H9 (cell line): ENCODE measurements at regions not wholly inside any gene's neighbourhood (a gene's known extent, or its start where the extent isn't known, plus 50 kb on each side); places are given as distances from the start of the nearest gene placed in this dataset.

Source experiments
- DNase-seq: peaks from one replicate; pipeline ENCODE4 v3.0.0-alpha.2; 2017
- H2AFZ ChIP-seq: one replicate; pipeline ENCODE4 v1.6.1; 2013; ENCODE audit warnings: mild to moderate bottlenecking, low read length, control low read depth, moderate library complexity
- H2AK5ac ChIP-seq: 2 replicates; pipeline ENCODE4 v1.6.1; 2013; ENCODE audit warnings: low read length, control low read depth, mixed read lengths; ENCODE audit not compliant: insufficient read length
- H2BK120ac ChIP-seq: one replicate; pipeline ENCODE4 v1.6.1; 2013; ENCODE audit warnings: low read depth, mild to moderate bottlenecking, low read length, control low read depth, inconsistent platforms; ENCODE audit not compliant: poor library complexity, severe bottlenecking
- H2BK12ac ChIP-seq: 2 replicates; pipeline ENCODE4 v1.6.1; 2013; ENCODE audit warnings: low read length, control low read depth, mixed read lengths, low read depth; ENCODE audit not compliant: insufficient read length
- H2BK15ac ChIP-seq: 2 replicates; pipeline ENCODE4 v1.6.1; 2013; ENCODE audit warnings: low read depth, low read length, control low read depth
- H2BK20ac ChIP-seq: one replicate; pipeline ENCODE4 v1.6.1; 2013; ENCODE audit warnings: low read depth, mild to moderate bottlenecking, low read length, control low read depth, inconsistent platforms; ENCODE audit not compliant: poor library complexity, severe bottlenecking
- H2BK5ac ChIP-seq: 2 replicates; pipeline ENCODE4 v1.6.1; 2013; ENCODE audit warnings: low read length, control low read depth, mixed read lengths; ENCODE audit not compliant: insufficient read length
- H3K14ac ChIP-seq: 2 replicates; pipeline ENCODE4 v1.6.1; 2013; ENCODE audit warnings: low read length, control low read depth; ENCODE audit not compliant: insufficient read depth
- H3K18ac ChIP-seq: 2 replicates; pipeline ENCODE4 v1.6.1; 2013; ENCODE audit warnings: low read depth, mild to moderate bottlenecking, mixed read lengths, low read length, control low read depth; ENCODE audit not compliant: insufficient read length
- H3K23ac ChIP-seq: 2 replicates; pipeline ENCODE4 v1.6.1; 2013; ENCODE audit warnings: low read length, control low read depth, mixed read lengths, low read depth; ENCODE audit not compliant: insufficient read length
- H3K23me2 ChIP-seq: 2 replicates; pipeline ENCODE4 v1.6.1; 2013; ENCODE audit warnings: low read depth, mild to moderate bottlenecking, mixed read lengths, low read length, control low read depth; ENCODE audit not compliant: insufficient read length, poor library complexity, severe bottlenecking
- H3K27ac ChIP-seq: 2 replicates; pipeline ENCODE4 v1.5.1; 2013; ENCODE audit warnings: low read length, control low read depth, mixed read lengths, low read depth; ENCODE audit not compliant: insufficient read length
- H3K27me3 ChIP-seq: 2 replicates; pipeline ENCODE4 v1.6.1; 2013; ENCODE audit warnings: low read length, control low read depth, inconsistent platforms; ENCODE audit not compliant: insufficient read depth
- H3K4ac ChIP-seq: 2 replicates; pipeline ENCODE4 v1.6.1; 2013; ENCODE audit warnings: low read depth, mild to moderate bottlenecking, control low read depth, inconsistent platforms, low read length, moderate library complexity
- H3K4me1 ChIP-seq: 2 replicates; pipeline ENCODE4 v1.6.1; 2013; ENCODE audit warnings: low read length, control low read depth, inconsistent platforms; ENCODE audit not compliant: insufficient read depth
- H3K4me2 ChIP-seq: 2 replicates; pipeline ENCODE4 v1.6.1; 2013; ENCODE audit warnings: low read length, control low read depth, mixed read lengths; ENCODE audit not compliant: insufficient read length, insufficient read depth
- H3K56ac ChIP-seq: 2 replicates; pipeline ENCODE4 v1.6.1; 2013; ENCODE audit warnings: low read depth, mild to moderate bottlenecking, mixed read lengths, low read length, control low read depth; ENCODE audit not compliant: insufficient read length
- H3K79me1 ChIP-seq: 2 replicates; pipeline ENCODE4 v1.6.1; 2013; ENCODE audit warnings: low read depth, mild to moderate bottlenecking, moderate library complexity, low read length, control low read depth, inconsistent platforms; ENCODE audit not compliant: insufficient read depth, poor library complexity, severe bottlenecking
- H3K79me2 ChIP-seq: 2 replicates; pipeline ENCODE4 v1.6.1; 2013; ENCODE audit warnings: low read length, control low read depth, inconsistent platforms; ENCODE audit not compliant: insufficient read depth
- H3K9ac ChIP-seq: 2 replicates; pipeline ENCODE4 v1.6.1; 2013; ENCODE audit warnings: low read length, control low read depth, mixed read lengths; ENCODE audit not compliant: insufficient read length; ENCODE audit errors: extremely low read depth
- H3K9me3 ChIP-seq: one replicate; pipeline ENCODE4 v1.6.1; 2013; ENCODE audit warnings: low read depth, low read length, inconsistent platforms; ENCODE audit not compliant: control insufficient read depth
- H3T11ph ChIP-seq: one replicate; pipeline ENCODE4 v1.6.1; 2013; ENCODE audit warnings: mild to moderate bottlenecking, low read length, control low read depth, inconsistent platforms
- H4K20me1 ChIP-seq: one replicate; pipeline ENCODE4 v1.6.1; 2013; ENCODE audit not compliant: control insufficient read depth, insufficient read length, insufficient read depth
- H4K5ac ChIP-seq: 2 replicates; pipeline ENCODE4 v1.6.1; 2013; ENCODE audit warnings: low read depth, mild to moderate bottlenecking, mixed read lengths, low read length, control low read depth; ENCODE audit not compliant: insufficient read length
- H4K8ac ChIP-seq: replicated peaks from 2 replicates; pipeline ENCODE4 v1.6.1; 2013; ENCODE audit warnings: low read length, control low read depth, mixed read lengths, low read depth; ENCODE audit not compliant: insufficient read length
- H4K91ac ChIP-seq: 2 replicates; pipeline ENCODE4 v1.6.1; 2013; ENCODE audit warnings: low read depth, mild to moderate bottlenecking, moderate library complexity, mixed read lengths, low read length, control low read depth; ENCODE audit not compliant: insufficient read length
- H3K27ac Mint-ChIP-seq, 3 experiments: 2 replicates in 2 of 3; 3 replicates in 1 of 3; pipeline ENCODE4 v1.8.0; 2020 to 2021; ENCODE audit warnings: mixed read lengths in 3 of 3, mild to moderate bottlenecking in 1 of 3, moderate library complexity in 1 of 3
- H3K27me3 Mint-ChIP-seq: 2 replicates; pipeline ENCODE4 v1.8.0; 2021; ENCODE audit warnings: low read depth, mild to moderate bottlenecking, moderate library complexity, mixed read lengths
- H3K36me3 Mint-ChIP-seq, 3 experiments: 2 replicates in 2 of 3; 3 replicates in 1 of 3; pipeline ENCODE4 v1.8.0; 2020 to 2021; ENCODE audit warnings: low read depth in 3 of 3, mixed read lengths in 3 of 3; ENCODE audit not compliant: insufficient read depth in 1 of 3
- H3K4me1 Mint-ChIP-seq, 2 experiments: 2 replicates each; pipeline ENCODE4 v1.8.0; 2020; ENCODE audit warnings: mixed read lengths in 2 of 2
- H3K4me3 Mint-ChIP-seq, 2 experiments: 2 replicates in 1 of 2; 3 replicates in 1 of 2; pipeline ENCODE4 v1.8.0; 2020 to 2021; ENCODE audit warnings: mild to moderate bottlenecking in 2 of 2, mixed read lengths in 2 of 2, moderate library complexity in 1 of 2
- H3K9me3 Mint-ChIP-seq, 2 experiments: 2 replicates in 1 of 2; 3 replicates in 1 of 2; pipeline ENCODE4 v1.8.0; 2020; ENCODE audit warnings: mild to moderate bottlenecking in 2 of 2, mixed read lengths in 2 of 2, moderate library complexity in 1 of 2
- WGBS: extraction: QIAGEN DNeasy Blood & Tissue Kit; methylation state at CpG from one replicate; pipeline ENCODE4 v1.1.7; 2013; ENCODE audit warnings: missing lambda C conversion rate, low lambda C conversion rate, mixed read lengths; ENCODE audit not compliant: insufficient read length; ENCODE audit errors: extremely low coverage; 5-methylcytosine and 5-hydroxymethylcytosine counted together
- TF ChIP-seq, protein P1 (sequence below): fragments of 200-600 bp; sonication (generic); conservative IDR thresholded peaks from 3 replicates; pipeline ENCODE4 v1.8.0; 2021; ENCODE audit warnings: antibody characterized with exemption, mild to moderate bottlenecking

DNA sequence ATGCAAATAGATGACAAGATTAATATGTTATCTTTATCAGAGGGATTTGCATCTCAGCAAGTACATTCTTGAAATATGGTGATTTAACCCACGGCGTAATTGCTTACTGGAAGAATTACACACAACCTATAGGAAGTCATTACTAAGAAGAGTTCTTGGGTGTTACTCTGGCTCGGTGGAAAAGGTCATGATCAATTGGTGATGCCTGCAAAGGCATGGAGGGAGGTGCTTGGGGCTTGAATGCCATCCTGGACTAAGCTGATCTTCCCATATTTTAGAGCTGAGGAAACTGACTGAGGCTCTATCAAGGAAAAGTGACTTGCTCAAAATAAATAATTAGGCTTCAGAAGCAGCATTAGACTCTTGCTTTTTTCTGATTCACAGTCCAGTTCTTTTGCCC, 137.5 kb upstream of the JUN start:
- no peaks in the 10 kb centered on the region for H3K4me1 Mint-ChIP-seq
- Histone ChIP-seq H3K9me3 (no peaks in the 10 kb centered on the region), H4K20me1 (no peaks in the 10 kb centered on the region), H4K5ac (no peak overlapping the region), H4K8ac (no peak overlapping the region), H3K79me1 (no peaks in the 10 kb centered on the region), H2AK5ac (no peak overlapping the region), H2BK120ac (no peak overlapping the region), H3K4me2 (no peak overlapping the region), H3K27me3 (no peaks in the 10 kb centered on the region), H3K4me1 (no peaks in the 10 kb centered on the region), H3K18ac (no peak overlapping the region), H2AFZ (no peak overlapping the region), H2BK20ac (no peak overlapping the region), H3K79me2 (no peaks in the 10 kb centered on the region), H3K56ac (no peak overlapping the region), H2BK5ac (no peak overlapping the region), H3K4ac (no peak overlapping the region), H3K9ac (no peak overlapping the region), H2BK15ac (no peak overlapping the region), H2BK12ac (no peak overlapping the region), H3K23ac (no peak overlapping the region), H3K23me2 (no peaks in the 10 kb centered on the region), H3T11ph (no peak overlapping the region), H4K91ac (no peak overlapping the region), H3K27ac (no peak overlapping the region), H3K14ac (no peak overlapping the region)
- peaks cover 2% of the 10 kb centered on the region for H3K27me3 Mint-ChIP-seq
- no CpG with 5 or more reads among the region's 3 CpGs for WGBS
- peaks cover 0 to 4% (median 2%) of the 10 kb centered on the region in 3 experiments; a peak in 2 of 7 replicates for H3K36me3 Mint-ChIP-seq
- no peak overlapping the region for H3K4me3 Mint-ChIP-seq
- no peak for DNase-seq
- no peak overlapping the region for H3K27ac Mint-ChIP-seq
- TF ChIP-seq, protein P1, sequence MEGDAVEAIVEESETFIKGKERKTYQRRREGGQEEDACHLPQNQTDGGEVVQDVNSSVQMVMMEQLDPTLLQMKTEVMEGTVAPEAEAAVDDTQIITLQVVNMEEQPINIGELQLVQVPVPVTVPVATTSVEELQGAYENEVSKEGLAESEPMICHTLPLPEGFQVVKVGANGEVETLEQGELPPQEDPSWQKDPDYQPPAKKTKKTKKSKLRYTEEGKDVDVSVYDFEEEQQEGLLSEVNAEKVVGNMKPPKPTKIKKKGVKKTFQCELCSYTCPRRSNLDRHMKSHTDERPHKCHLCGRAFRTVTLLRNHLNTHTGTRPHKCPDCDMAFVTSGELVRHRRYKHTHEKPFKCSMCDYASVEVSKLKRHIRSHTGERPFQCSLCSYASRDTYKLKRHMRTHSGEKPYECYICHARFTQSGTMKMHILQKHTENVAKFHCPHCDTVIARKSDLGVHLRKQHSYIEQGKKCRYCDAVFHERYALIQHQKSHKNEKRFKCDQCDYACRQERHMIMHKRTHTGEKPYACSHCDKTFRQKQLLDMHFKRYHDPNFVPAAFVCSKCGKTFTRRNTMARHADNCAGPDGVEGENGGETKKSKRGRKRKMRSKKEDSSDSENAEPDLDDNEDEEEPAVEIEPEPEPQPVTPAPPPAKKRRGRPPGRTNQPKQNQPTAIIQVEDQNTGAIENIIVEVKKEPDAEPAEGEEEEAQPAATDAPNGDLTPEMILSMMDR, result no peak
- peaks cover 1 to 3% of the 10 kb centered on the region in 2 experiments; a peak in 2 of 5 replicates for H3K9me3 Mint-ChIP-seq
